GM23248 (cell line): ENCODE measurements at regions not wholly inside any gene's neighbourhood (a gene's known extent, or its start where the extent isn't known, plus 50 kb on each side); places are given as distances from the start of the nearest gene placed in this dataset.

ENCODE experiments used
- EZH2 ChIP-seq: fragments of 200-600 bp; sonication (generic); IDR thresholded peaks from 2 replicates; pipeline ENCODE4 v1.6.1; 2018; ENCODE audit warnings: antibody characterized with exemption, mild to moderate bottlenecking; ENCODE audit not compliant: insufficient read depth, poor library complexity, severe bottlenecking
- EZH2phosphoT487 ChIP-seq: fragments of 200-600 bp; sonication (generic); IDR thresholded peaks from 2 replicates; pipeline ENCODE4 v1.6.1; 2018; ENCODE audit warnings: antibody characterized with exemption, moderate library complexity, mild to moderate bottlenecking, low read depth; ENCODE audit not compliant: insufficient read depth

DNA sequence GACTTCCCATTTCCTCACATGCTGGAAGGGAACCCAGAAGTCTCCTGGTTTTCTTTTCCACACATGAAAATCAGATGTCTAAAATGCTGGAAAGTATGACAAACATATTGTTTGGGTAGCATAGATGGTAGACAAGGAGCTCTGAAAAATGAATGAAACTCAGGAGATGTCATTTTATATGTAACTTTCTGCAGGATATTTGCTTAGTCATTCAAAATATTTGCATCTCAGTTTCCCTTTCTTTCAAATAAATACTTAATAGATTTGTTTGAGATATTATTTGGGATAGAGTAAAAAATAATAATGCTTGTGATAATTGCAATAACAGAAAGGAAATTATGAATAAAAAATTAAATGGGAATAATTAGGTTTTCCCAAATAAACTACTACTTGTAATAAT is 298.9 kb upstream of the ADARB2 start:
- TF ChIP-seq EZH2 (no peak), EZH2phosphoT487 (no peak)
